ACC112 (cell line): ENCODE measurements at regions not wholly inside any gene's neighbourhood (a gene's known extent, or its start where the extent isn't known, plus 50 kb on each side); places are given as distances from the start of the nearest gene placed in this dataset.

Source experiments
- H2AFZ ChIP-seq: fragments of 200-600 bp; sonication (generic); one replicate; pipeline ENCODE4 v1.6.0; 2017; ENCODE audit warnings: antibody characterized with exemption, low read length; ENCODE audit not compliant: unreplicated experiment
- H3K27ac ChIP-seq: fragments of 200-600 bp; sonication (generic); 2 replicates; pipeline ENCODE4 v1.5.1; 2014; ENCODE audit warnings: low read depth, mild to moderate bottlenecking, antibody characterized with exemption, low read length, moderate library complexity
- H3K27me3 ChIP-seq: fragments of 200-600 bp; sonication (generic); 2 replicates; pipeline ENCODE4 v1.6.1; 2014; ENCODE audit warnings: mild to moderate bottlenecking, antibody characterized with exemption, low read length, moderate library complexity, mixed read lengths; ENCODE audit not compliant: insufficient read depth
- H3K36me3 ChIP-seq: fragments of 200-600 bp; sonication (generic); 2 replicates; pipeline ENCODE4 v1.6.1; 2016; ENCODE audit warnings: mild to moderate bottlenecking, antibody characterized with exemption, low read length, moderate library complexity, mixed read lengths; ENCODE audit not compliant: insufficient read depth
- H3K4me1 ChIP-seq: fragments of 200-600 bp; sonication (generic); one replicate; pipeline ENCODE4 v1.6.1; 2016; ENCODE audit warnings: low read length, mixed read lengths; ENCODE audit not compliant: insufficient read depth, unreplicated experiment, control insufficient read depth
- H3K4me3 ChIP-seq: fragments of 200-600 bp; sonication (generic); 2 replicates; pipeline ENCODE4 v1.5.1; 2014; ENCODE audit warnings: mild to moderate bottlenecking, low read depth, low read length
- H3K79me2 ChIP-seq: fragments of 200-600 bp; sonication (generic); one replicate; pipeline ENCODE4 v1.6.0; 2016; ENCODE audit warnings: low read length; ENCODE audit not compliant: control insufficient read depth, unreplicated experiment, insufficient read depth

GRCh38 chr5:109917154-109917546 lies 227.4 kb downstream of the MAN2A1 start:
- Histone ChIP-seq H3K27ac (no peak overlapping the region), H3K79me2 (no peaks in the 10 kb centered on the region), H3K36me3 (no peaks in the 10 kb centered on the region), H3K4me1 (no peaks in the 10 kb centered on the region), H3K27me3 (no peaks in the 10 kb centered on the region), H2AFZ (no peak overlapping the region), H3K4me3 (no peak overlapping the region)

GRCh38 chr5:109917966-109918365 lies 228.2 kb downstream of the MAN2A1 start:
- Histone ChIP-seq H2AFZ (no peak overlapping the region), H3K79me2 (no peaks in the 10 kb centered on the region), H3K27ac (no peak overlapping the region), H3K4me3 (no peak overlapping the region), H3K27me3 (no peaks in the 10 kb centered on the region), H3K36me3 (no peaks in the 10 kb centered on the region), H3K4me1 (no peaks in the 10 kb centered on the region)

DNA sequence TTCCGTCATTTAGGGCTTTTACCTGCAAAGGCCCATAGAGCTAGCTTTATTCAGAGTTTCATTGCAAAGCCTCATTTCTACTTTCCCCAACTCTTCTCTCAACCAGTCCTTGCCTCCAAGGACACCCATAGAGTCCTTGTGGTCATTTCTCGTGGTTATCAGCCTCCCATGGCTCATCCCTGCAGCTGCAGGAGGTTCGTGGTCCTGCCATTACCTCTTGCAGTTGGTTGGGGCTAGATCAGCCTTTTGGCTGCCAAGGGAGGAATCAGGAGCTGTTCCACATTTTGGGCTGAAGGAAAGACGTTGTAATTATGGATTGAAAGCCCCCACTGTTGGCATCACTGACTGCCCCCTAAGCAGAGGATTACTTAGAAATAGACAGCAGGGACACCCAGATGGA lies 231.0 kb downstream of the MAN2A1 start:
- H3K27me3 ChIP-seq: peaks cover 6% of the 10 kb centered on the region; the same call in 1 of the 2 replicates
- no peak overlapping the region for H3K4me3 ChIP-seq
- no peaks in the 10 kb centered on the region for H3K79me2 ChIP-seq
- no peak overlapping the region for H3K27ac ChIP-seq
- no peak overlapping the region for H2AFZ ChIP-seq
- no peaks in the 10 kb centered on the region for H3K4me1 ChIP-seq
- no peaks in the 10 kb centered on the region for H3K36me3 ChIP-seq

GRCh38 chr5:109921735-109922380 lies 232.1 kb downstream of the MAN2A1 start:
- H3K36me3 ChIP-seq: no peaks in the 10 kb centered on the region
- no peak overlapping the region for H3K27ac ChIP-seq
- H2AFZ ChIP-seq: no peak overlapping the region
- no peak overlapping the region for H3K4me3 ChIP-seq
- no peaks in the 10 kb centered on the region for H3K79me2 ChIP-seq
- H3K27me3 ChIP-seq: peaks cover 6% of the 10 kb centered on the region; the same call in 1 of the 2 replicates
- H3K4me1 ChIP-seq: no peaks in the 10 kb centered on the region

GRCh38 chr5:109922381-109922995 lies 232.8 kb downstream of the MAN2A1 start:
- H3K36me3 ChIP-seq: no peaks in the 10 kb centered on the region
- H3K4me1 ChIP-seq: no peaks in the 10 kb centered on the region
- H3K79me2 ChIP-seq: no peaks in the 10 kb centered on the region
- H2AFZ ChIP-seq: no peak overlapping the region
- no peak overlapping the region for H3K27ac ChIP-seq
- H3K4me3 ChIP-seq: no peak overlapping the region
- H3K27me3 ChIP-seq: peaks cover 6% of the 10 kb centered on the region; the same call in 1 of the 2 replicates

DNA sequence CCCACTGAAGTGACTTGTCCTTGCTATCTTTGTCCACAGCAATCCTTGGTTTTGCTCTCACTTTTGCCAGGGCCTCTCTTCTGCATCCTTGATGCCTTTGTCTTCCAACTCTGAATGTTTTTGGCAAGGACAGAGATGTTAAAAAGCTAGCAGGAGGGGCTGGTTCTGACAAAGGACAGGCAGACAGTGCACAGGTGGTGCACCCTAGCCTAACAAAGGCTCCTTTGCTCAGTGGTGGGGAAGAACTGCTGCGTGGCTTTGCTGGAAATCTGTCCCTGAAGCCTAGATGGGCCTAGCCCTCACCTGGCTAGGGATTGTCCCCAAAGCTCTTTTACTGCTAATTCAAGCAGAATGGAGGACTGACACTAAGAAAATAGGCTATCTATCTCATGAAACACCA lies 233.5 kb downstream of the MAN2A1 start:
- Histone ChIP-seq H3K4me1 (no peaks in the 10 kb centered on the region), H3K27ac (no peak overlapping the region), H2AFZ (no peak overlapping the region)

DNA sequence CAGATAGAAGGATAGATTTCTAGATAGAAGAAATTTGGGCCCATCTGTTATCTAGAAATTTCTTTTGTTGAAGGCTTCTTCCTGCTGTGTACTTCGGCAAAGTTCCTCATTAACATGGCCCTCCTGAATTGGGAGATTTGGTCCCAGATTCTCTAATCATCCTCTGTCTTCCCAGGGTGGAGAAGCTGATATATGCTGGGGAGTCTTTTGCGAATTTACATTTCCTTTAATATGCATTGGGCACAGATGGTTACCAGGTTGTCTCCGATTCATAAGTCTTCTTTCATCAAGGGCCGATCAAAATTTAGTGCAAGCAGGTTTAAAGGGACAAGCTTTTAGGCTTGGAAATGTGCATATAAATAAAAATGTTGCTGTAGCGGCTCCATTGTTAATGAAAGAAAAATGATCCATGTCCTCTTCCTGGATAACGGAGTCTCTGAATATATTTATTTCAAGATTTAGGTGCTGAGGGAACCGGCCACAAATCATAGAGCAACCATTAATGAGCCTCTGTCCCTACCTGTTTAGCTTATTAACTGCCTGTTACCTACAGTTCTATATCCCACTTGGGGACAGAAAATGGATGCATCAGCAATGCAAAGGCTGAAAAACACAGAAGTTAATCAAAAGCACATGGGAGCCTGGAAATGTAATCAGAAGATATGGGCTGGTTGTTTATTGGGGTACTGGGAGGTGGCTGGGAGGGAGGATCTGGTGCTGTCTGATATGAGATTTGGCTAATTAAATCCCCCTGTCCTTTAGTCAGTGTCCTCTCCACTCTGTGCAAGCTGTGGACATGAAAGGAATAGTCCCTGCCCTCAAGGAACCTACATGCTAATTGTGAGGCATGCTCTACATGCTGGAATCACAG lies 234.7 kb downstream of the MAN2A1 start:
- peaks cover 6% of the 10 kb centered on the region; the same call in 1 of the 2 replicates for H3K27me3 ChIP-seq
- no peaks in the 10 kb centered on the region for H3K79me2 ChIP-seq
- no peak overlapping the region for H2AFZ ChIP-seq
- no peaks in the 10 kb centered on the region for H3K36me3 ChIP-seq
- no peak overlapping the region for H3K4me3 ChIP-seq
- H3K27ac ChIP-seq: no peak overlapping the region
- H3K4me1 ChIP-seq: no peaks in the 10 kb centered on the region

More for the DNA sequence above, 233.5 kb downstream of the MAN2A1 start:
- peaks cover 6% of the 10 kb centered on the region; the same call in 1 of the 2 replicates for H3K27me3 ChIP-seq
- no peak overlapping the region for H3K4me3 ChIP-seq
- no peaks in the 10 kb centered on the region for H3K79me2 ChIP-seq
- H3K36me3 ChIP-seq: no peaks in the 10 kb centered on the region

DNA sequence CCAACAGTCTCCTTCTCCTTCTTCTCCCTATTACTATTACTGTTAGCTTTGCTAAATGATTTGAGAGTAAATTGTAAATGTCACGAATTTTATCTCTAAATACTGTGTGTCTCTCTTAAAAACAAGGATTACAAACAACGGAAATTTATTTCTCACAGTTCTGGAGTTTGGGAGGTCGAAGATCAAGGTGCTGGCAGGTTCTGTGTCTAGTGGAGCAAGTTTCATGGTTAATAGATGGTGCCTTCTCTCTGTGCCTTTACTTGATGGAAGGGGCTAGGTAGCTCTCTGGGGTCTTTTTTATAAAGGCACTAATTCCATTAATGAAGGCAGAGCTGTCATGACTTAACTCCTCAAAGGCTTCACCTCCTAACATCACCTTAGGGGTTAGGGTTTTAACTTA lies 237.9 kb downstream of the MAN2A1 start:
- H3K27ac ChIP-seq: no peak overlapping the region
- peaks cover 6% of the 10 kb centered on the region; the same call in 1 of the 2 replicates for H3K27me3 ChIP-seq
- no peaks in the 10 kb centered on the region for H3K36me3 ChIP-seq
- no peak overlapping the region for H3K4me3 ChIP-seq
- H2AFZ ChIP-seq: no peak overlapping the region
- no peaks in the 10 kb centered on the region for H3K79me2 ChIP-seq
- no peaks in the 10 kb centered on the region for H3K4me1 ChIP-seq

DNA sequence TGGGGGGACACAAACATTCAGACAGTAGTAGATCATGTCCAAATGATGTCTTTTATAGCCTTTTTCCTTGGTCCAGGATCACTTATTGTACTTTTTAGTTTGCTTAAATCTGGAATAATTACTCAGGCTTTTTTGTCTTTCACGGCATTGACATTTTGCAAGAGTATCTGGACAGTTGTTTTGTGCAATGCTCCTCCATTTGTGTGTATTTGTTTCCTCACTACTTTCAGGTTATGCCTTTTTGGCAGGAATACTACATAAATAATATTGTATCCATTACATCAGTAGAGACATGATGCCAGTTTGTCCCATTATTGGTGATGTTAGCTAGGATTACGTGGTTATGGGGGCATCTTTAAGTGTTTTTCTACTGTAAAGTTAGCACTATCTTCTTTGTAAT lies 238.3 kb downstream of the MAN2A1 start:
- Histone ChIP-seq H3K36me3 (no peaks in the 10 kb centered on the region), H3K27ac (no peak overlapping the region), H3K79me2 (no peaks in the 10 kb centered on the region), H3K27me3 (peaks cover 6% of the 10 kb centered on the region; the same call in 1 of the 2 replicates), H3K4me1 (no peaks in the 10 kb centered on the region), H3K4me3 (no peak overlapping the region), H2AFZ (no peak overlapping the region)

DNA sequence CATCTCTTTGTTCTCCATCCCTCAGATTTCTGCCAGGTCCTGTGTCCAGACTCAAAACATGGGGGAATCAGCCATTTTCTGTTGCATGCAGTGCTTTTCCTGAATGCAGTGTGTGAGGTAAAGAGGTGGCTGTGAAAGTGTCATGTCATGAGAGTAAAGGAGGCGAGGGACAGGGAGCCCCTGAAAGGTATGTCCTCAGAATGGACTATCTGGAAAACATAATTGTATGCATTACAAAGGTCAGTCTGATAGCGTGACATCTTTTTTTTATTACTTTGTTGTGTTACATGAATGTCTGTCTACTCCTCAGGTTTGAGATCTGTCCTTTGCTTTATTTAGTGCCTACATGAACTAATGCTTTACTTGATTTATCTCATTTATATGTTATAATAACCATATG lies 239.1 kb downstream of the MAN2A1 start:
- Histone ChIP-seq H2AFZ (no peak overlapping the region), H3K4me1 (no peaks in the 10 kb centered on the region), H3K36me3 (no peaks in the 10 kb centered on the region)

More for the DNA sequence above, 239.1 kb downstream of the MAN2A1 start:
- Histone ChIP-seq H3K27me3 (peaks cover 6% of the 10 kb centered on the region; the same call in 1 of the 2 replicates), H3K27ac (no peak overlapping the region), H3K4me3 (no peak overlapping the region), H3K79me2 (no peaks in the 10 kb centered on the region)
